HG02642 (cell line): ENCODE measurements at regions not wholly inside any gene's neighbourhood (a gene's known extent, or its start where the extent isn't known, plus 50 kb on each side); places are given as distances from the start of the nearest gene placed in this dataset.
"Not testable (repeated sequence)": the region's sequence is repeated elsewhere in the genome, so short reads cannot be mapped to it uniquely, and the experiment has no call there.

Source experiments
- ATAC-seq: cut with Tn5 transposase; IDR thresholded peaks from one replicate; pipeline ENCODE4 v1.9.1; 2021; ENCODE audit warnings: mild to moderate bottlenecking; ENCODE audit not compliant: unreplicated experiment, poor library complexity

- ATAC-seq: no peak
Measured at GRCh38 chr1:98575955-98576354, 85.6 kb upstream of the SNX7 start.

- ATAC-seq: no peak
Measured at GRCh38 chr1:98565951-98566350, 95.6 kb upstream of the SNX7 start.

- no peak for ATAC-seq
Measured at GRCh38 chr1:98559291-98559690, 102.2 kb upstream of the SNX7 start.

- no peak for ATAC-seq
Measured at GRCh38 chr1:98557895-98558294, 103.6 kb upstream of the SNX7 start.

- no peak for ATAC-seq
Measured at GRCh38 chr1:98556521-98557158, 104.9 kb upstream of the SNX7 start.

GRCh38 chr1:98555814-98556213 is 105.7 kb upstream of the SNX7 start:
- no peak for ATAC-seq

- ATAC-seq: not testable (repeated sequence)
Measured at GRCh38 chr1:98552576-98553074, 108.9 kb upstream of the SNX7 start.

- no peak for ATAC-seq
Measured at GRCh38 chr1:98550076-98550475, 111.4 kb upstream of the SNX7 start.

- ATAC-seq: no peak
Measured at GRCh38 chr1:98546319-98546718, 115.2 kb upstream of the SNX7 start.

- no peak for ATAC-seq
Measured at GRCh38 chr1:98538106-98538505, 123.4 kb upstream of the SNX7 start.

- ATAC-seq: no peak
Measured at GRCh38 chr1:98523256-98523655, 138.3 kb upstream of the SNX7 start.

- ATAC-seq: no peak
Measured at GRCh38 chr1:98516306-98516705, 145.2 kb upstream of the SNX7 start.

- no peak for ATAC-seq
Measured at GRCh38 chr1:98515744-98516143, 145.8 kb upstream of the SNX7 start.

GRCh38 chr1:98512216-98512615 is 149.3 kb upstream of the SNX7 start:
- ATAC-seq: not testable (repeated sequence)

- ATAC-seq: no peak
Measured at GRCh38 chr1:98503771-98504170, 157.8 kb upstream of the SNX7 start.

GRCh38 chr1:98502937-98503336 is 158.6 kb upstream of the SNX7 start:
- ATAC-seq: no peak

GRCh38 chr1:98500324-98500723 is 161.2 kb upstream of the SNX7 start:
- no peak for ATAC-seq

GRCh38 chr1:98498651-98499050 is 162.9 kb upstream of the SNX7 start:
- no peak for ATAC-seq

- ATAC-seq: no peak
Measured at GRCh38 chr1:98497497-98497896, 164.0 kb upstream of the SNX7 start.

- ATAC-seq: no peak
Measured at GRCh38 chr1:98496256-98496995, 165.1 kb upstream of the SNX7 start.

- ATAC-seq: no peak
Measured at GRCh38 chr1:98493469-98493868, 168.1 kb upstream of the SNX7 start.

GRCh38 chr1:98490099-98490498 is 171.4 kb upstream of the SNX7 start:
- no peak for ATAC-seq
